ENCODE measurements at regions not wholly inside any gene's neighbourhood (a gene's known extent, or its start where the extent isn't known, plus 50 kb on each side); places are given as distances from the start of the nearest gene placed in this dataset.
"Not testable (repeated sequence)": the region's sequence is repeated elsewhere in the genome, so short reads cannot be mapped to it uniquely, and the experiment has no call there.

DNA sequence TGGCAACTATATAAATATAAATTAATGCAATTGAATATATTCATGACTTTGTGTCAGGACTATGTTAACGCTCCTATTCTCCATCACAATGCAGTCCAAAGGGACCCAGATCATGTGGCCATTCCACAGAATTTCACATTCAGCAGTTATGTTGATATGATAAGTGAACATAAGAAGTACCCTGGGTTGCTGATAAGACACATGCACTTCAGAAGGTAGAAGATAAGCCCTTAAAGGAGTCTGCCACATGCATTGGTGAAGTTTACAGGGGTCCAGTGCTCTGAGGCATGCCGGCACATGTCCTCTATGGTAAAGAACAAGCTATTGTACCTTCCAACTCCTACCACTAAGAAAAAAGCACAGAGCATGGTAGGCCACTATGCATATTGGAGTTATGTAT is 76.4 kb downstream of the PHAX start:
- no peak for DNase-seq (ENCODE audit: low read depth)
- no peak for TF ChIP-seq CTCF (IDR thresholded peaks at IDR 0.05; ENCODE audit: control insufficient read depth, extremely low read depth, insufficient read depth)
- no peak overlapping the region for H3K4me3 ChIP-seq (ENCODE audit: low read depth, low read length)

DNA sequence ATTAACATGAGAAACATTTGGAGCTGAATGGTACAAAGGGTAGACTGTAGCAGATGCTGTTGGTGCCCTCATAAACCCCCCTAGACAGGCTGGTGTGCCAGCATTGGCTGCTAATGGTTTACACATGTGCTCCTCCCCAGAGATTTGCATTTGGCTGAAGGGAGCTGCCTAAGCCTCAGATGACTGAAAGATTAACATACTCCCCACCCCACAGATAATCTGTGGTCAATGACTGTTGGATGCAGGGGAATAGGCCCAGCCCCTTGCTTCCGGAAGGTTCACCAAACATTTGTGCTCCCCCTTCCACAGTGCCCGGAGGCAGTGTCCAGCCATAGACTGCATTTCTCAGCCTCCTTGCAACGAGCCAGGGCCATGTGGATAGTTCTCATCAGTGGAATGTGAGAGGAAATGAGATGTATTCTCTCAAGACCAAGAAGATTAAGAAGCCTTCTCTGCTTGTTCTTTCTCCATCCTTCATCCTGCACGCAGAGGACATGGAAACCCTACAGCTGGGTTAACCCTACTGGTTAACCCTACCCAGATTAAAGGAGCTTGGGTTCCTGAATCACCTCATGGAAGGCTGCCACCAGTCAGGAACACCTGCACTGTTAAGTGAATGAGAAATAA is 79.6 kb downstream of the PHAX start:
- peak; percentile 31 for DNase-seq (ENCODE audit: low read depth)
- TF ChIP-seq CTCF (IDR thresholded peaks at IDR 0.05; ENCODE audit: control insufficient read depth, extremely low read depth, insufficient read depth) = no peak
- no peak overlapping the region for H3K4me3 ChIP-seq (ENCODE audit: low read depth, low read length)

DNA sequence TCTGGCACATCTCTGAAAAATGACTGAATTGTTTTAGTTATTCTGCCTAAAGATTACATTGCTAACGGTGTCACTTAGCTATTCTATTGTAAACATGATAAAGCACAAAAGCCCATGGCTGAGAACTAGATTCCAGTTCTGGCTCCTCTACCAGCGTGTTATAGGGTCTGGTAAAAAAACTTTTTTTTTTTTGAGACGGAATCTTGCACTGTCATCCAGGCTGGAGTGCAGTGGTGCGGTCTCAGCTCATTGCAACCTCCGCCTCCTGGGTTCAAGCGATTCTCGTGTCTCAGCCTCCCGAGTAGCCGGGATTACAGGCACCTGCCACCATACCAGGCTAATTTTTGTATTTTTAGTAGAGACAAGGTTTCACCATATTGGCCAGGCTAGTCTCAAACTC is 80.6 kb downstream of the PHAX start:
- not testable (repeated sequence) for H3K4me3 ChIP-seq (ENCODE audit: low read depth, low read length); DNase-seq (ENCODE audit: low read depth)

- no peak for DNase-seq (ENCODE audit: low read depth)
- no peak for TF ChIP-seq CTCF (IDR thresholded peaks at IDR 0.05; ENCODE audit: control insufficient read depth, extremely low read depth, insufficient read depth)
- H3K4me3 ChIP-seq (ENCODE audit: low read depth, low read length) = no peak overlapping the region
These were observed 81.2 kb downstream of the PHAX start for GRCh38 chr5:126681970-126682369.

DNA sequence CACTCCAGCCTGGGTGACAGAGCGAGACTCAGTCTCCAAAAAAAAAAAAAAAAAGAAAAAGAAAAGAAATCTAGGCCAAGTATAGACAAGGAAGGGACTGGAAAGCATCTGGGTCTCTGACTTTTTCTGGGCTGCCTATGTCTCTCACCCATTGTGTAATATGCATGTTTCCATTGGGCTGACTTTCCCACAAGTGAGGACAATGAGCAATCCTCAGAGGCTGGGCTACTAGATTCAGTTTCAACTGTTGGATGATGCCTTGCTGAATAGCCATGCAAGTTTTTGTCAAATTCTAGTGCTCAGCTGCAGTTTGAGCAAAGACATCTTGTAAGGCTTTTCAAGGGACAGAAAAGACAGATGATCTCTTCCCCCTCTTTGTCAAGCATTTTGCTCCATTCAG is 82.1 kb downstream of the PHAX start:
- no peak for TF ChIP-seq CTCF (IDR thresholded peaks at IDR 0.05; ENCODE audit: control insufficient read depth, extremely low read depth, insufficient read depth)
- no peak for DNase-seq (ENCODE audit: low read depth)

GRCh38 chr5:126683912-126684311 is 83.2 kb downstream of the PHAX start:
- no peak overlapping the region for H3K4me3 ChIP-seq (ENCODE audit: low read depth, low read length)
- no peak for TF ChIP-seq CTCF (IDR thresholded peaks at IDR 0.05; ENCODE audit: control insufficient read depth, extremely low read depth, insufficient read depth)
- DNase-seq (ENCODE audit: low read depth) = no peak

More for the DNA sequence above, 82.1 kb downstream of the PHAX start:
- H3K4me3 ChIP-seq (ENCODE audit: low read depth, low read length) = no peak overlapping the region

DNA sequence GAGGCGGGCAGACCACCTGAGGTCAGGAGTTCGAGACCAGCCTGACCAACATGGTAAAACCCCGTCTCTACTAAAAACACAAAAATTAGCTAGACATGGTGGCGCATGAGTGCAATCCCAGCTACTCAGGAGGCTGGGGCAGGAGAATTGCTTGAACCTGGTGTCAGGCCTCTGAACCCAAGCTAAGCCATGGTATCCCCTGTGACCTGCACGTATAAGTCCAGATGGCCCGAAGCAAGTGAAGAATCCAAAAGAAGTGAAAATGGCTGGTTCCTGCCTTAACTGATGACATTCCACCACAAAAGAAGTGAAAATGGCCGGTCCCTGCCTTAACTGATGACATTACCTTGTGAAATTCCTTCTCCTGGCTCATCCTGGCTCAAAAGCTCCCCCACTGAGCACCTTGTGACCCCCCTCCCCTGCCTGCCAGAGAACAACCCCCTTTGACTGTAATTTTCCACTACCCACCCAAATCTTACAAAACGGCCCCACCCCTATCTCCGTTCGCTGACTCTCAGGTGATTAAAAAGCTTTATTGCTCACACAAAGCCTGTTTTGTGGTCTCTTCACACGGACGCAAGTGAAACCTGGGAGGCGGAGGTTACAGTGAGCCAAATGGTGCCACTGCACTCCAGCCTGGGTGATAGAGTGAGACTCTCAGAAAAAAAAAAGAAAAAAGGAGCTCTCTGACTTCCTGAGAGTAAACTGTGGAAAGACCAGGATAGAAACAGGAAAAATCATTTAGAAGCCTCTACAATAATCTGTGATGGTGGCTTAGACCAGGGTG is 84.1 kb downstream of the PHAX start:
- DNase-seq (ENCODE audit: low read depth); H3K4me3 ChIP-seq (ENCODE audit: low read depth, low read length): not testable (repeated sequence)
